Keratinocyte (primary cell): ENCODE measurements at regions not wholly inside any gene's neighbourhood (a gene's known extent, or its start where the extent isn't known, plus 50 kb on each side); places are given as distances from the start of the nearest gene placed in this dataset.
A peak's percentile ranks its signal among the peaks of the same experiment; 100 is the strongest.
"Not testable (repeated sequence)": the region's sequence is repeated elsewhere in the genome, so short reads cannot be mapped to it uniquely, and the experiment has no call there.

ENCODE experiments used
- DNase-seq: peaks from one replicate; pipeline ENCODE4 v3.0.0-alpha.2; 2011; ENCODE audit warnings: low read depth, missing footprints, low spot score
- FAIRE-seq: peaks from 2 replicates; lab custom pipeline; 2011; peaks lifted over from hg19 to GRCh38; lab: Jason Lieb, UNC
- H2AFZ ChIP-seq: 2 replicates; pipeline ENCODE4 v1.6.0; 2012; ENCODE audit warnings: low read length, control low read depth, inconsistent platforms; ENCODE audit not compliant: control insufficient read depth
- H3K27ac ChIP-seq: 2 replicates; pipeline ENCODE4 v1.5.1; 2011; ENCODE audit warnings: low read length; ENCODE audit not compliant: control insufficient read depth, insufficient read depth
- H3K27me3 ChIP-seq: 3 replicates; pipeline ENCODE4 v1.6.0; 2011; ENCODE audit warnings: low read length; ENCODE audit not compliant: control insufficient read depth, insufficient read depth; ENCODE audit errors: extremely low read depth
- H3K36me3 ChIP-seq, 2 experiments: 2 replicates in 1 of 2; 3 replicates in 1 of 2; pipeline ENCODE4 v1.5.1; 2011; ENCODE audit warnings: low read length in 2 of 2, mild to moderate bottlenecking in 1 of 2; ENCODE audit not compliant: control insufficient read depth in 2 of 2, insufficient read depth in 2 of 2; ENCODE audit errors: extremely low read depth in 1 of 2
- H3K4me1 ChIP-seq: 3 replicates; pipeline ENCODE4 v1.5.1; 2011; ENCODE audit warnings: low read length; ENCODE audit not compliant: control insufficient read depth, insufficient read depth; ENCODE audit errors: extremely low read depth
- H3K4me2 ChIP-seq: 3 replicates; pipeline ENCODE4 v1.6.0; 2011; ENCODE audit warnings: low read depth, low read length; ENCODE audit not compliant: control insufficient read depth, insufficient read depth; ENCODE audit errors: extremely low read depth
- H3K4me3 ChIP-seq, 3 experiments: fragments of 200-600 bp in 1 of 3; sonication (generic) in 1 of 3; 2 replicates in 2 of 3; 3 replicates in 1 of 3; pipeline ENCODE4 v1.5.1; 2011 to 2016; ENCODE audit warnings: low read length in 3 of 3, mild to moderate bottlenecking in 3 of 3, control low read depth in 2 of 3, inconsistent platforms in 1 of 3, low read depth in 1 of 3, mixed read lengths in 1 of 3, mixed run types in 1 of 3, moderate library complexity in 1 of 3; ENCODE audit not compliant: control insufficient read depth in 2 of 3, insufficient read depth in 2 of 3; ENCODE audit errors: extremely low read depth in 1 of 3
- H3K79me2 ChIP-seq: 2 replicates; pipeline ENCODE4 v1.6.0; 2012; ENCODE audit warnings: low read length; ENCODE audit not compliant: control insufficient read depth, insufficient read depth
- H3K9ac ChIP-seq: 3 replicates; pipeline ENCODE4 v1.6.0; 2011; ENCODE audit warnings: low read length; ENCODE audit not compliant: control insufficient read depth, insufficient read depth; ENCODE audit errors: extremely low read depth
- H3K9me1 ChIP-seq: 3 replicates; pipeline ENCODE4 v1.6.0; 2011; ENCODE audit warnings: low read length; ENCODE audit not compliant: control insufficient read depth, insufficient read depth; ENCODE audit errors: extremely low read depth
- H3K9me3 ChIP-seq: 2 replicates; pipeline ENCODE4 v1.5.1; 2012; ENCODE audit warnings: low read depth, low read length; ENCODE audit not compliant: control insufficient read depth
- H4K20me1 ChIP-seq: 3 replicates; pipeline ENCODE4 v1.6.0; 2011; ENCODE audit warnings: low read length; ENCODE audit not compliant: control insufficient read depth, insufficient read depth; ENCODE audit errors: extremely low read depth
- EZH2 ChIP-seq: IDR thresholded peaks from one replicate; pipeline ENCODE4 v1.6.1; 2012; ENCODE audit warnings: inconsistent platforms, mild to moderate bottlenecking, low read length, moderate library complexity
- dilution Hi-C: fragments of 300-500 bp; cut with MboI; formaldehyde crosslinking; loops from one replicate; pipeline ENCODE4 v1.7.0; 2020; ENCODE audit warnings: low sequenced_read_pairs; ENCODE audit not compliant: extremely low pct_ligation_motif_present
- TF ChIP-seq, protein P1 (sequence below), 3 experiments: IDR thresholded peaks in 1 of 3; conservative IDR thresholded peaks in 1 of 3; optimal IDR thresholded peaks in 1 of 3; 2 replicates in 2 of 3; 3 replicates in 1 of 3; pipeline versions ENCODE3 to v1.5.1; 2011; ENCODE audit warnings: low read length in 3 of 3, mild to moderate bottlenecking in 3 of 3, moderate library complexity in 2 of 3, control low read depth in 1 of 3, inconsistent platforms in 1 of 3; ENCODE audit not compliant: insufficient read depth in 2 of 3; ENCODE audit errors: extremely low read depth in 1 of 3

- no peak for DNase-seq
- Histone ChIP-seq H3K4me3 (peak overlapping the region in 1 of 3 experiments; percentile 5), H3K9me1 (no peaks in the 10 kb centered on the region), H4K20me1 (no peaks in the 10 kb centered on the region), H3K4me2 (peak overlapping the region; percentile 50), H3K36me3 (no peaks in the 10 kb centered on the region), H3K4me1 (peaks cover 23% of the 10 kb centered on the region), H3K27me3 (no peaks in the 10 kb centered on the region), H3K79me2 (no peaks in the 10 kb centered on the region), H3K27ac (peak overlapping the region; percentile 77), H3K9me3 (peaks cover 3% of the 10 kb centered on the region), H2AFZ (no peak overlapping the region), H3K9ac (peak overlapping the region; percentile 54)
- peak; percentile 96 for FAIRE-seq
- dilution Hi-C loops, result no loop called here
- no peak for TF ChIP-seq EZH2
- TF ChIP-seq, protein P1, sequence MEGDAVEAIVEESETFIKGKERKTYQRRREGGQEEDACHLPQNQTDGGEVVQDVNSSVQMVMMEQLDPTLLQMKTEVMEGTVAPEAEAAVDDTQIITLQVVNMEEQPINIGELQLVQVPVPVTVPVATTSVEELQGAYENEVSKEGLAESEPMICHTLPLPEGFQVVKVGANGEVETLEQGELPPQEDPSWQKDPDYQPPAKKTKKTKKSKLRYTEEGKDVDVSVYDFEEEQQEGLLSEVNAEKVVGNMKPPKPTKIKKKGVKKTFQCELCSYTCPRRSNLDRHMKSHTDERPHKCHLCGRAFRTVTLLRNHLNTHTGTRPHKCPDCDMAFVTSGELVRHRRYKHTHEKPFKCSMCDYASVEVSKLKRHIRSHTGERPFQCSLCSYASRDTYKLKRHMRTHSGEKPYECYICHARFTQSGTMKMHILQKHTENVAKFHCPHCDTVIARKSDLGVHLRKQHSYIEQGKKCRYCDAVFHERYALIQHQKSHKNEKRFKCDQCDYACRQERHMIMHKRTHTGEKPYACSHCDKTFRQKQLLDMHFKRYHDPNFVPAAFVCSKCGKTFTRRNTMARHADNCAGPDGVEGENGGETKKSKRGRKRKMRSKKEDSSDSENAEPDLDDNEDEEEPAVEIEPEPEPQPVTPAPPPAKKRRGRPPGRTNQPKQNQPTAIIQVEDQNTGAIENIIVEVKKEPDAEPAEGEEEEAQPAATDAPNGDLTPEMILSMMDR (optimal IDR thresholded peaks at IDR 0.05 in 1 of 3, IDR thresholded peaks at IDR 0.05 in 1 of 3, conservative IDR thresholded peaks at IDR 0.05 in 1 of 3; ENCODE audit: extremely low read depth in 1 of 3, insufficient read depth in 2 of 3, low read length in 3 of 3), result no peak
Observed at GRCh38 chr21:35190201-35190701, 141.1 kb upstream of the RUNX1 start.

DNA sequence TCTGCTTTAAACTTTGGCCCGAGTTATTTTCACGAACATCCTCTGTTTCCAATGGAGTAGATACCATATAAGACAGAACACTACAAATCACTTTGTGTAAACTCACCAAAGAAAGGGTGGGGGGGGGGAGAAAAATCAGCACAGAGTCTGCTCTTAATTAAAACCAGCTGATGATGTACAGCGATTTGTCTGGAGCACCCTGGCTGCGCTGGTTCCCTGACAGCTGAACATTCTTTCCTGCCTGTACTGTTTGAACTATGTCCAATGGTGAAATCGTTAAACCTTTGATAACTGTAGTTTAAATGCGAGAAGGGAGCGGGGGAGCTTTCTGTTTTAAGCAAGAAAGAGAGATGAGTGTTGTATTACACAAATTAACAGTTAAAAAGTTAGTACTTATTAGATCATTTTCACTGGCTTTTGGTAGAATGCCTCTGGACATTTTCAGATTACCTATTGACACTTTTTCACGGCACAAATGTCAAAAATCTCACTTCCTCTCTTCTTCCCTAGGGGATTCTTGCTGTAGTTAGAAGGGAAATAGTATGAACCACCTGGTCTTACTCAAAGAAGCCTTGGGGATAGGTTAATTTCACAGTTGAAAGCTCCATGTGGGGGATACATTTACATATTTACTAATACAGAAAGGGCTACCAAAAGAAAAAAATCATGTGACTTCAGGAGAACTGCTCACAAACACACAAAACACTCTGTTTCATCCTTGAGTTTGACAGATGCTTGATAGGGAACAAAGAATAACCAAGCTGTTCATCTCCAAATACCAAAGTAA, 140.2 kb upstream of the RUNX1 start:
- Histone ChIP-seq H3K36me3 (no peaks in the 10 kb centered on the region), H3K27me3 (no peaks in the 10 kb centered on the region), H3K4me1 (peaks cover 20% of the 10 kb centered on the region), H3K4me2 (peak overlapping the region; percentile 50), H3K9ac (peak overlapping the region; percentile 54), H2AFZ (peak overlapping the region; percentile 39), H4K20me1 (no peaks in the 10 kb centered on the region), H3K9me3 (no peaks in the 10 kb centered on the region), H3K9me1 (no peaks in the 10 kb centered on the region), H3K27ac (peak overlapping the region; percentile 77), H3K79me2 (no peaks in the 10 kb centered on the region), H3K4me3 (peak overlapping the region in 1 of 3 experiments; percentile 15)
- DNase-seq (no peak), FAIRE-seq (no peak)
- TF ChIP-seq EZH2, result no peak
- TF ChIP-seq, protein P1 (optimal IDR thresholded peaks at IDR 0.05 in 1 of 3, IDR thresholded peaks at IDR 0.05 in 1 of 3, conservative IDR thresholded peaks at IDR 0.05 in 1 of 3; ENCODE audit: extremely low read depth in 1 of 3, insufficient read depth in 2 of 3, low read length in 3 of 3), result no peak
- dilution Hi-C loops, result no loop called here

DNA sequence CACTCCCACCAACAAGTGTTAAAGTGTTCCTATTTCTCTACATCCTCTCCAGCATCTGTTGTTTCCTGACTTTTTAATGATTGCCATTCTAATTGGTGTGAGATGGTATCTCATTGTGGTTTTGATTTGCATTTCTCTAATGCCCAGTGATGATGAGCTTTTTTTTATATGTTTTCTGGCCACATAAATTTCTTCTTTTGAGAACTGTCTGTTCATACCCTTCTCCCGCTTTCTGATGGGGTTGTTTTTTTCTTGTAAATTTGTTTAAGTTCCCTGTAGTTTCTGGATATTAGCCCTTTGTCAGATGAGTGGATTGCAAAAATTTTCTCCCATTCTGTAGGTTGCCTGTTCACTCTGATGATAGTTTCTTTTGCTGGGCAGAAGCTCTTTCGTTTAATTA, 134.3 kb upstream of the RUNX1 start:
- FAIRE-seq, H3K27me3 ChIP-seq, dilution Hi-C loops, DNase-seq, H2AFZ ChIP-seq, H4K20me1 ChIP-seq, H3K4me3 ChIP-seq, H3K9me3 ChIP-seq, H3K4me2 ChIP-seq, H3K36me3 ChIP-seq, H3K79me2 ChIP-seq, H3K9ac ChIP-seq, H3K27ac ChIP-seq, H3K9me1 ChIP-seq: not testable (repeated sequence)
- peaks cover 22% of the 10 kb centered on the region for H3K4me1 ChIP-seq
